DOHH2 (cell line): ENCODE measurements at regions not wholly inside any gene's neighbourhood (a gene's known extent, or its start where the extent isn't known, plus 50 kb on each side); places are given as distances from the start of the nearest gene placed in this dataset.

Source experiments
- H3F3A ChIP-seq: fragments of 200-600 bp; sonication (generic), shearing (Covaris generic); 2 replicates; pipeline ENCODE4 v1.6.0; 2016; ENCODE audit warnings: antibody characterized with exemption, mild to moderate bottlenecking; ENCODE audit not compliant: control insufficient read depth, insufficient read depth
- H3K27ac ChIP-seq: fragments of 200-600 bp; sonication (generic); 2 replicates; pipeline ENCODE4 v1.5.1; 2014; ENCODE audit warnings: low read depth, mild to moderate bottlenecking, low read length, moderate library complexity
- H3K27me3 ChIP-seq: fragments of 200-600 bp; sonication (generic); 2 replicates; pipeline ENCODE4 v1.6.1; 2014; ENCODE audit warnings: mild to moderate bottlenecking, low read length, mixed read lengths; ENCODE audit not compliant: control insufficient read depth
- H3K36me3 ChIP-seq: fragments of 200-600 bp; sonication (generic); 2 replicates; pipeline ENCODE4 v1.6.1; 2014; ENCODE audit warnings: mild to moderate bottlenecking, low read length, moderate library complexity, mixed read lengths; ENCODE audit not compliant: control insufficient read depth
- H3K4me1 ChIP-seq: fragments of 200-600 bp; sonication (generic); 2 replicates; pipeline ENCODE4 v1.6.1; 2014; ENCODE audit warnings: mild to moderate bottlenecking, low read length, mixed read lengths; ENCODE audit not compliant: control insufficient read depth
- H3K4me2 ChIP-seq: fragments of 200-600 bp; sonication (generic); 2 replicates; pipeline ENCODE4 v1.6.0; 2014; ENCODE audit warnings: mild to moderate bottlenecking, low read length, moderate library complexity
- H3K4me3 ChIP-seq: fragments of 200-600 bp; sonication (generic); 2 replicates; pipeline ENCODE4 v1.5.1; 2014; ENCODE audit warnings: mild to moderate bottlenecking, low read length, mixed read lengths
- H3K79me2 ChIP-seq: fragments of 200-600 bp; sonication (generic); 2 replicates; pipeline ENCODE4 v1.6.1; 2014; ENCODE audit warnings: mild to moderate bottlenecking, low read length, mixed read lengths; ENCODE audit not compliant: control insufficient read depth
- H3K9me2 ChIP-seq: fragments of 200-600 bp; sonication (generic); replicated peaks from 2 replicates; pipeline ENCODE4 v1.6.1; 2014; ENCODE audit warnings: mild to moderate bottlenecking, low read length, mixed read lengths; ENCODE audit not compliant: control insufficient read depth
- H3K9me3 ChIP-seq: fragments of 200-600 bp; sonication (generic); 2 replicates; pipeline ENCODE4 v1.6.1; 2014; ENCODE audit warnings: antibody characterized with exemption, low read length, mixed read lengths; ENCODE audit not compliant: control insufficient read depth, insufficient read depth
- H4K20me1 ChIP-seq: fragments of 200-600 bp; sonication (generic); 2 replicates; pipeline ENCODE4 v1.6.0; 2014; ENCODE audit warnings: low read depth, mild to moderate bottlenecking, antibody characterized with exemption, low read length, moderate library complexity; ENCODE audit not compliant: control insufficient read depth, insufficient read depth
- EZH2phosphoT487 ChIP-seq: fragments of 200-600 bp; sonication (generic); IDR thresholded peaks from 2 replicates; pipeline ENCODE4 v1.6.1; 2017; ENCODE audit warnings: borderline replicate concordance, mild to moderate bottlenecking, antibody characterized with exemption, low read length, moderate library complexity, mixed read lengths
- TF ChIP-seq, protein P1 (sequence below): fragments of 200-600 bp; sonication (generic); IDR thresholded peaks from one replicate; pipeline ENCODE4 v1.5.1; 2014; ENCODE audit warnings: antibody characterized with exemption, mild to moderate bottlenecking, low read depth, low read length; ENCODE audit not compliant: poor library complexity, severe bottlenecking

DNA sequence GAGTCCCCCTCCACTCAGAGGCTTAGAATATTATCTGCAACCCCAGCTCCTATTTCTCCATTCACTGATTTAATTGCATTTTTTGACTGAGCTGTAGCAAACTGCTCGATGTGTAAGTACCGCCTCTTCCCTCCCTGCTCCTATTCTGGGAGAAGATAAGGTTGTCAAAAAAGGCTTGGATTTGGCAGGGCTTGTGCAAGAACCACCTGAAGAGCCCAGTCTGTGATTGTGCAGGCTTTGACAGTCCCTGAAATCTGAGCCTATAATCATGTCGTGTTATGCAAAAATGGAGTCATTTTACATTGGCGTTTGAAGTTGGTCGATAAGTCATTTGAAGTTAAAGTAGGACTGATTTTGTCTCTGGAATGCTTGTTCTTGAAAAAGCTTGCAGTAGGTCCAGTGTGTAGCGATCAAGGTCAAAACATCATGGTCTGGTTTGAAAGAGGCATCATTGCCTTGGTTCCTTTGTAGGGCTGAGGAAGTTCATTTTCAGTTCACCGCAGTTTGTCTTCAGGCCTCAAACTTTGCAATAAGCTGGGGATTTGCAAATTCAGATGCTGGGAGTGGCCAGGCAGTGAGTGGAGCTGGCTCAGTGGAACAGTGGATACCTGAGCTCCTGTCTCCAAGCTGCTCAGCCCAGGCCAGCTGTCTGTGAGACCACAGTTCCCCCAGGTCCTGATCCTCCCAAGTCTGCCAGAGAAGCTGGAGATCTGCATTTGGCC, 68.8 kb downstream of the KATNIP start:
- H3K79me2 ChIP-seq: no peaks in the 10 kb centered on the region
- no peaks in the 10 kb centered on the region for H3F3A ChIP-seq
- no peak overlapping the region for H3K27ac ChIP-seq

DNA sequence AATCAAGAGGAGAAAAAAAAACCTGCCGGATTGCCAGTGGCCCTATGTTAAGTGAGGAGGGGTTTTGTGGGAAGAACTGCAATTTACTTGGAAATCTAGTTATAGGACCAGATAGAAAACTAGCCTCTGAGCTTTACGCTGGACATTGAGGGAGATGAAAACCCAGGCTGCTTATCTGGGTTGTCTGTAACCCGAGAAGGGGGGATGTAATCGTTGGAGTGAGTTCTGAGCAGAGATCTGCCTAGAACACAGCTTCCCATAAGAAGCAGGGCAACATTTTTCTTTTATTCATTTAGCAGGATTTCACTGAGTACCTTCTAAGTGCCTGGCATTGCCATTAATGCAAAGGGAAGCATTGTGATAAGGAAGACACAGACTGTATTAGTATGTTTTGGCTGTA, 70.6 kb downstream of the KATNIP start:
- H3F3A ChIP-seq: no peaks in the 10 kb centered on the region
- no peak overlapping the region for H3K27ac ChIP-seq
- H4K20me1 ChIP-seq: no peaks in the 10 kb centered on the region
- TF ChIP-seq EZH2phosphoT487: no peak
- TF ChIP-seq, protein P1, sequence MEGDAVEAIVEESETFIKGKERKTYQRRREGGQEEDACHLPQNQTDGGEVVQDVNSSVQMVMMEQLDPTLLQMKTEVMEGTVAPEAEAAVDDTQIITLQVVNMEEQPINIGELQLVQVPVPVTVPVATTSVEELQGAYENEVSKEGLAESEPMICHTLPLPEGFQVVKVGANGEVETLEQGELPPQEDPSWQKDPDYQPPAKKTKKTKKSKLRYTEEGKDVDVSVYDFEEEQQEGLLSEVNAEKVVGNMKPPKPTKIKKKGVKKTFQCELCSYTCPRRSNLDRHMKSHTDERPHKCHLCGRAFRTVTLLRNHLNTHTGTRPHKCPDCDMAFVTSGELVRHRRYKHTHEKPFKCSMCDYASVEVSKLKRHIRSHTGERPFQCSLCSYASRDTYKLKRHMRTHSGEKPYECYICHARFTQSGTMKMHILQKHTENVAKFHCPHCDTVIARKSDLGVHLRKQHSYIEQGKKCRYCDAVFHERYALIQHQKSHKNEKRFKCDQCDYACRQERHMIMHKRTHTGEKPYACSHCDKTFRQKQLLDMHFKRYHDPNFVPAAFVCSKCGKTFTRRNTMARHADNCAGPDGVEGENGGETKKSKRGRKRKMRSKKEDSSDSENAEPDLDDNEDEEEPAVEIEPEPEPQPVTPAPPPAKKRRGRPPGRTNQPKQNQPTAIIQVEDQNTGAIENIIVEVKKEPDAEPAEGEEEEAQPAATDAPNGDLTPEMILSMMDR: no peak
- H3K9me2 ChIP-seq: no peaks in the 10 kb centered on the region
- H3K9me3 ChIP-seq: no peaks in the 10 kb centered on the region
- H3K27me3 ChIP-seq: no peaks in the 10 kb centered on the region
- H3K4me2 ChIP-seq: no peak overlapping the region
- H3K4me1 ChIP-seq: no peaks in the 10 kb centered on the region
- no peak overlapping the region for H3K4me3 ChIP-seq
- no peaks in the 10 kb centered on the region for H3K36me3 ChIP-seq
- H3K79me2 ChIP-seq: no peaks in the 10 kb centered on the region

More for the DNA sequence above, 68.8 kb downstream of the KATNIP start:
- H3K9me3 ChIP-seq: no peaks in the 10 kb centered on the region
- no peaks in the 10 kb centered on the region for H3K27me3 ChIP-seq
- H3K36me3 ChIP-seq: no peaks in the 10 kb centered on the region
- H3K4me1 ChIP-seq: no peaks in the 10 kb centered on the region
- no peaks in the 10 kb centered on the region for H3K9me2 ChIP-seq
- no peaks in the 10 kb centered on the region for H4K20me1 ChIP-seq
- no peak overlapping the region for H3K4me2 ChIP-seq
- H3K4me3 ChIP-seq: no peak overlapping the region
- TF ChIP-seq, protein P1: no peak
- TF ChIP-seq EZH2phosphoT487: no peak

DNA sequence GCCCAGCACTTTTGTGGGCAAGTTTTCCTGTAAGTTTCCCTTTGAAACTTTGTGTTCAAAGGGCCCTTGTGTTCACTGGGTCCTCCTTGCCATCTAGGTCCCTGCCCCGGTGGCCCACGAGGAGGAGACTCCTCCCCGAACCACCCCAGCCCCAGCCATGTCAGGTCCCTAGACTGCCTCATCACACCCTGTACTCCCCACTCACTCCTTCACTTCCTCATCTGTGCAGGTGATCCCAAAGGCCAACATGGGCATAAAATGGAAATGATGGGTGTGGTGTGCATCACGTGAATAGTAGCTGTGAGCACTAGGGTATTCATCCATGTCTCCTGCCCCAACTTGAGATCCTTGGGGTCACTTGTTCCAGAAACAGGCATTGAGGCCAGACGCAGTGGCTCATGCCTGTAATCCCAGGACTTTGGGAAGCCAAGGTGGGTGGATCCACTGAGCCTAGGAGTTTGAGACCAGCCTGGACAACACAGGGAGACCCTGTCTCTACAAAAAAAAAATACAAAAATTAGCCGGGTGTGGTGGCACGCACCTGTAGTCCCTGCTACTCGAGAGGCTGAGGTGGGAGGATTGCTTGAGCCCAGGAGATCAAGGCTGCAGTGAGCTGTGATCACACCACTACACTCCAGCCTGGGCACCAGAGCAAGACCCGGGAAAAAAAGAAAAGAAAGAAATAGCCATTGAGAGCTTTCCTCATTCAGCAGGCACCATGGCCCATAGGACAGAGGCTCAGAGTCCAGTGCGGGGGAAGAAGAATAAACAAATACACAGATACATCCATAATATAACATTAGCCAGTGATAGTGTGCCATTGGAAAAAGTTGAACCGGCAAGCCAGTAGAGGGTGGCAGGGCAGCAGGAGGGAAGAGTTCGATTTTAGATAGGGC, 74.5 kb downstream of the KATNIP start:
- H3K36me3 ChIP-seq: no peaks in the 10 kb centered on the region
- no peak overlapping the region for H3K27ac ChIP-seq
- H3K79me2 ChIP-seq: no peaks in the 10 kb centered on the region
- no peak overlapping the region for H3K4me3 ChIP-seq
- H3K4me1 ChIP-seq: no peaks in the 10 kb centered on the region
- no peaks in the 10 kb centered on the region for H3K9me3 ChIP-seq
- TF ChIP-seq, protein P1: no peak
- no peak for TF ChIP-seq EZH2phosphoT487
- no peaks in the 10 kb centered on the region for H3K9me2 ChIP-seq
- H3F3A ChIP-seq: no peaks in the 10 kb centered on the region
- no peaks in the 10 kb centered on the region for H3K27me3 ChIP-seq
- no peaks in the 10 kb centered on the region for H4K20me1 ChIP-seq
- H3K4me2 ChIP-seq: no peak overlapping the region
